PC-9 (cell line): ENCODE measurements at regions not wholly inside any gene's neighbourhood (a gene's known extent, or its start where the extent isn't known, plus 50 kb on each side); places are given as distances from the start of the nearest gene placed in this dataset.

Source experiments
- EZH2 ChIP-seq: fragments of 200-600 bp; sonication (generic); IDR thresholded peaks from 2 replicates; pipeline ENCODE4 v1.8.0; 2017; ENCODE audit warnings: antibody characterized with exemption, low read depth
- TF ChIP-seq, protein P1 (sequence below): fragments of 200-600 bp; sonication (generic); conservative IDR thresholded peaks from 2 replicates; pipeline ENCODE4 v1.6.1; 2017; ENCODE audit warnings: mixed run types, antibody characterized with exemption, mild to moderate bottlenecking, moderate library complexity

DNA sequence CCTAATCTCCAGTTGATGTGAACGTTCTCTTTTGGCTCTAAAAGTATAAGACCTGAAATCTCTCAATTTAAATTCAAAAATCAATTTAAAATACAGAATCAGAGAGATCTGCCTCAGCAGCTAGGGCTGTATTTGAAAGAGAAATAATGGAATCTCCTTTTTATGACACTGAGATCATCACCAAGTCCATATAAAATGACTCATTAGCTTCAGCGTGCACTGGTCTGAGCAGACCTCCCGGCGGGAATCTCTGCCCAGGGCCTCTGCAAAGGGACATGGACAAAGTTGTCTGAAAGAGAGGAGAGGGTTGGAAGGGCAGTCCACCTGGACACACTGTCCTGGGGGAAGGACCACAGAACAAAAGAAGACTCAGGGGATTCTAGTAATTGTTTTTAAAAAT, 855.6 kb downstream of the EFNB2 start:
- TF ChIP-seq, protein P1, sequence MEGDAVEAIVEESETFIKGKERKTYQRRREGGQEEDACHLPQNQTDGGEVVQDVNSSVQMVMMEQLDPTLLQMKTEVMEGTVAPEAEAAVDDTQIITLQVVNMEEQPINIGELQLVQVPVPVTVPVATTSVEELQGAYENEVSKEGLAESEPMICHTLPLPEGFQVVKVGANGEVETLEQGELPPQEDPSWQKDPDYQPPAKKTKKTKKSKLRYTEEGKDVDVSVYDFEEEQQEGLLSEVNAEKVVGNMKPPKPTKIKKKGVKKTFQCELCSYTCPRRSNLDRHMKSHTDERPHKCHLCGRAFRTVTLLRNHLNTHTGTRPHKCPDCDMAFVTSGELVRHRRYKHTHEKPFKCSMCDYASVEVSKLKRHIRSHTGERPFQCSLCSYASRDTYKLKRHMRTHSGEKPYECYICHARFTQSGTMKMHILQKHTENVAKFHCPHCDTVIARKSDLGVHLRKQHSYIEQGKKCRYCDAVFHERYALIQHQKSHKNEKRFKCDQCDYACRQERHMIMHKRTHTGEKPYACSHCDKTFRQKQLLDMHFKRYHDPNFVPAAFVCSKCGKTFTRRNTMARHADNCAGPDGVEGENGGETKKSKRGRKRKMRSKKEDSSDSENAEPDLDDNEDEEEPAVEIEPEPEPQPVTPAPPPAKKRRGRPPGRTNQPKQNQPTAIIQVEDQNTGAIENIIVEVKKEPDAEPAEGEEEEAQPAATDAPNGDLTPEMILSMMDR, result no peak
- TF ChIP-seq EZH2, result no peak
